NCI-H345 treated with DMSO at 0.1 percent for 48 hours (cell line): ENCODE measurements at regions not wholly inside any gene's neighbourhood (a gene's known extent, or its start where the extent isn't known, plus 50 kb on each side); places are given as distances from the start of the nearest gene placed in this dataset.

Experiments used
- DNase-seq: peaks from one replicate; lab custom pipeline; 2025; ENCODE audit not compliant: unreplicated experiment; lab: John Stamatoyannopoulos, UW

DNA sequence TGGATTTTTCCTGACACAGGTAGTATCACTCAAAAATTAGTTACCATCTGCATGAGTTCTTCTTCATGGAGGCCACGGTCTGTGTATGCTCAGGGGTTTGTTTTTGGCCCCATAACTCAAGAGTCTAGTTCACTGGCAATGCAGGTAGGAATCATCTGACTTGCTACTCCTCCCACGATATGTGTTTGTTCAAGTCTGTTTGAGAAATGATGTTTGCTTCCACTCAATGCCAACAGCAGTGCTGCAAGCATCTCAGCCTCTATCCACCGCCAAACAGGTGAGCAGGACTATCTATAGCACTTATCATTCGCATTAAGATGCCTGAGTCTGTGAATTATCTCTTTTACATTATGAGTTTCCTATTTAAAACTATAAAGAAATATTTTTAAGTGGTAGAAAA, 264.8 kb upstream of the PTGER4 start:
- DNase-seq = no peak

DNA sequence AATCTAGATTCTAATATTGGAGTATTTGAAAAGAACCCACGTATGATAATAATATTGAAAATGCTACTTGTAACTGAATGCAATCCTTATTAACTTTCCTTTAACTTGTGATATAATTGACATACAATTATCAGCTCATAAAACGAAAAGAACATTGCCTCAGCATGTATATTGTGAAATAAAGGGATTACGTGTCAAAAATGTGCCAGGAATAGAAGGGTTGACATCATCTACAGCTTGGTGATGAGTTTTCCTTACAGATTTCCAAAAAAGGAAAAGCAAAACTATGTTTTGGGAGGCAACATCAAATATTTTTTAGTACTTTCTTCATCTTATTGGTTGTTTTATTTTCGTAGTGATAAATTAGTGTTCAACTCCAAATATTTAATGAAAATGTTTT, 266.0 kb upstream of the PTGER4 start:
- DNase-seq = no peak

DNA sequence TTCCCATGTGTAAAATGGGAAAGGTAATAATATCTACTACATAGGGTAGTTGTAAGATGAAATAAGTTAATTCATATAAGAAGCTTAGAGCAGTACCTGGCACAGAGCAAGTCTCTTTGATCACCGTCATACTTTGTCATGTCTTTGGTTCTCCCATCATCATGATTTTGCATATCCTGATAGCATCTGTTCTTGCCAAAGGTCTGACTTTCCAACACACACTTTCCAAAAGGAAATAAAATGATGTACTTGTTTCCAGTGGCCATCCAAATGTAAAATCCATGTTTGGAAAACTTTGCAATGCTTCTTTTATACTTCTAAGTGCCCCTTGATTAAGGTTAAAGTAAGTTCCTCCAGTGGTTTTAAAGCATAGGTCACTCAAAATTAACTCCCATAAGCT, 266.9 kb upstream of the PTGER4 start:
- no peak for DNase-seq

DNA sequence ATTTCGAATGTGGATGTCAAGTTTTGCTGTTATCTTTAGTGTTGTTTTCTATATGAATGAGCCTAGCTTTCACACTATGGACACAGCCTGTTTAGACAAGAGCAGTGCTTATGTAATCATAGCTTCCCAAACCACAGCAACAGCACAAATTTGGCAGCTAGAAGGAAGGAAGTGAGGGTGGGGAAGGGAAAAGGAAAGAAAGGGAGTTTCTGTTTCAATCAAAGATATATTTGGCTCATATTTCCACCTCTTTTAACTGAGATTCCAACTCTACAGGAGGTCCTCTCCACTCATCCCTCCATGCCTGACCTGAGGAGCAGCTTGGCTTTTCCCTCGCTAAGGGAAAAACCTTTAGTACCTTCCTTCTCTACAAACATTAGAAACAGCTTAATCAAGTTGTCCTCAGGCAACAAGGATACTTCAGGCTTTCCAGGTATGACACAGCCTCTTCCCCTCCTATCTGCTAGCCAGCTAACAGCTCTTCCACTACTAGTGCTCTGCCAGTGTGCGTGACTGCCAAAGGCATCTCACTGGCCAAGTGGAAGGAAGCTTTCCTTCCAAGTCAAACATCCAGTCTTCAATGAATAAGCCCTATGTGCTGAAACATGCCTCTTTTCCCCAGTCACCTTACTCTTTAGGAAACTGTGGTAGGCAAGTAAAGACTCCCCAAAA, 268.6 kb upstream of the PTGER4 start:
- no peak for DNase-seq

DNA sequence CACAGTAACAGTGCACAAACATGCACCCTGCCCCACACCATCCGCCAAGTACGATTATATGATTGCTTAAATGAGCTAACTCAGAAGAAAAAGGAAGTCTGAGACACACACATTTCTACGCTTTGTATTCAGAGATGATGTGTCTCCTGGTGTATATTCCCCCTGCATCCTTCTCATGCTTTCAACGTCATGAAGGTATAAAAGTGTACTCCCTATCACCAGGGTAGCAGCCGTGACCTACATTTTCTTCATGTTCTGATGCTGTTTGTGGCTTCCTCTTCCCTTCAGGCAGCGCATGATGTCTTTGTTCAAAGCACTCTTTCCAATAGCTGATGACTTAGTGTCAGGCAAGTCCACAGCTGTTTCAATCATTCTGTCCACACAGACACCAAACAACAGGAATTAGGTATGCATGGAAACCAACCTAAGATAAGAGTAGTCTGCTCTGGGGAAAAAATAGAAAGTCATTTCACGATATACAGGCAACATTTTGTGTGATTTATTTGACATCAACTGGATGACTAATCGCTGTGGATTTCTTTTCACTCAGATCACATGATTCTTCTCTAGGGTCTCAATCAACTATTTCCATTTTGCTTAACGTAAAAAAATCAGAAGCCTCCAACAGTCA, 269.4 kb upstream of the PTGER4 start:
- DNase-seq = no peak

DNA sequence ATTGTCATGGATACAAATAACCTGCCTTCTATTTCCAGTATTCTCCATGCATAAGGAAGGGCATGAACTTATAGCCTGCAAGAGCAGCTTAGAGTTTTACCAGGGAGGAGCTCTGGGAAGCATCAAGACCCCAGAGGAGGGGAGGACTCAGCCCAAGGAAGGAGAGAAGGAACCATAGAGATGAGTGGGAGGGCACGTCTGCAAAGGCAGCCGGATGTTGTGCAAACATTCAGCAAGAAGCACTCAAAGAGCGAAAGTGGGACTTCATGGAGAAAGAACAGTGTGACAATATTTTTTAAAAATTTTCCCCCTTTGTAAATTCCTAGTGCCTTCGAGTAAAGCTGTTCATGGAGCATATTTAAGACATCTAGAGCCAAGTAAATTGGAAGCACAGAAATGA, 270.1 kb upstream of the PTGER4 start:
- DNase-seq = no peak

DNA sequence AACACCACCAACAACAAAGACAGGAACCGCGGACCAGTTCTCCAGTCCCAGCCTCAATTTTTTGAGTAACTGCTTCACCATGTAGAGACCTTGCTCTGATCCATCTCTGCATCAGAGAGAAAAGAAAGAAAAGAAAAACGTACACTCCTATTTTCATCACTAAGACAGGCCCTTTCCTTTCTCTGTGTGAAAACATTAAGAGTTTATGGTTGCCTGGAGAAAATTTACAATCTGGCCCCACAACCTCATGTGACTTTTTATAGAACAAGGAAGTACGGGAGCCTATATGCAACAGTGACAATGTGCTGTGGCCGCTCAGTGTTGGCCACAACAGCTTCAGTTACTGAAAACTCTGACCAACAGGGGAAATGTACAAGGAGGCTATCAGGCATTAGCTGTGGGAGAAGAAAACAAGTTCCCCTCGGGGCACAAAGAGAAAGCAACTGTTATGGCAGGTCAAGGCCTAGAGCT, 272.9 kb upstream of the PTGER4 start:
- DNase-seq = no peak

DNA sequence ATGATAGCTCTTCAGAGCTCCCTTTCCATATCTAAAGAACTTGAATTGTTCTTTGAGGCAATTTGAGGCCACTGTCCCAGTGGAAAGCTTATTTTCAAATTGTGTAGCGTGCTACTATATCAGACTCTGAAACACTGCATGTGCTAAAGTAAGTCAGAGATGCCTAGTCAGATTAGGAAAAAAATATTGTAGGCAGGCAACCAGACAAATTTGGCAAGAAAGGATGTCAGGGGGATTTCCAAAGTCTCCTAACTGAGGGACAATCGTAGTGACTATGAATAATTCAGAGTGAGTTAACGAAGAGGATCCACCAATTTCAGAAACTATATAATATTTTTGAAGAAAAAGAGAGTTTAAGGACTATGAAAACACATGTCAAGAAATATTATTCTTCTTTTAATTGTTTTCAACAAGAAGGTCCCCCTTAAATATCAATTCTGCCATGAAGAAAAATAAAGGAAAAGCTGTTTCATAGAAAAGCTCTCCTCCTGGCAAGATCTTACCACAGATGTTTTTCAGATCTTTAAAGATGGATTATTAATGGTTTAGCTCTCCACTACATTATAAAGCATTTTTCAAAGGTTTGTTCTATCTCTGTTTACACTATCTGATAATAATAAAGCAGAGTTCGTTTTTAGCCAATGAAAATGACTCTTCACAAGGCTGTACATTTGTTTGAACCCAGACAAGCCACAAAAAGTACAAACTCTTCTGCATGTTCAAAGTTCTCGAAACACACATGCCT, 273.5 kb upstream of the PTGER4 start:
- no peak for DNase-seq

DNA sequence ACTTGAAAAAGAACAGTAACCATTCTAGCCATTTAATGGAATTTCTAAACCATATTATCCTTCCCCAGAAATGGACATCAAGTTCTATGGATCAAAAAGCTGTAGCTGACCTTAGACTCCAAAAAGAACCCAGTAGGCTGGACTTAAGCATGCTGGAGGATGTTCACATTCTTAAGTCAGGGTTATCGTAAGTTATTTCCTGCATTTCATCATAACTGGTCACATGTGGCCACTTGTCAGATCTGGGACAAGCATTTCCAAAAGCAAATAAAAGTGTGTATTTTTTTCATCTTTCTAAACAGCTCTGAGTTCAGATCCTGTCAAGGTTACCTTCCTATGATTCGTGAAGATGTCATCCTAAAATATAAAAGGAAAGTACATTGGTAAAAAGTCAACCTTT, 274.5 kb upstream of the PTGER4 start:
- DNase-seq = no peak

DNA sequence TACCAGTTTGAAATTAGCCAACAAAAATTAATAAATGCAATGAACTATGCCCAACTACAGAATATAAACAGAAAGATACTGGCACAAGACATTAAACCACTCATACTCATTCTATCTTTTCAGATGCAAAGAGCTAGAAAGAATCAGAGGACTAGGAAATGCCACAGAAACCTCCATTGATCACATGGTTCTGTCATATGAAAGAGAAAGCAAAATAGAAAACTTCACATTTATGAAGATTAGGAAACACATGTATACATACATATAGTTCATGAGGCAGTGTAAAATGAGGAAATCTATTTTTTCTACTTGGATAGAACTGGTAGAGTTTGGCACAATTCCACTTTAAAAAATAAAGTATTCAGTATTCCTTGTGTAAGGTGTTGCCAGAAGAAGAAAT, 275.1 kb upstream of the PTGER4 start:
- DNase-seq = no peak

DNA sequence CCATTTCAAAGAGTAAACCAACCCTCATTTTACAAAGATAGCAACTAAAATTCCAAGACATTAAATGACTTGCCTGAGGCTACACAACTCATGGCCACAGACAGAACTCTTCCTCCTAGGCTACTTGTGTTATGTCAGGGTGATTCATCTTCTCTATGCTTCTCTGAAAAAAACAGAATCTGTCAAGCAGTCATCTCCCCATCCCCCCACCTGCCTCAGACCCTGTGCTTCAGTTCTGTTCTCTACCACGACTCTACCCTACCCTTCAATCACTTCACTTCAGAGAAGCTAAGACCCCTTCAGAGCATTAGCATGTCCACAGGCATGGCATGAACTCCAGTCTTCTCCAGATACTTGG, 277.7 kb upstream of the PTGER4 start:
- DNase-seq = no peak

DNA sequence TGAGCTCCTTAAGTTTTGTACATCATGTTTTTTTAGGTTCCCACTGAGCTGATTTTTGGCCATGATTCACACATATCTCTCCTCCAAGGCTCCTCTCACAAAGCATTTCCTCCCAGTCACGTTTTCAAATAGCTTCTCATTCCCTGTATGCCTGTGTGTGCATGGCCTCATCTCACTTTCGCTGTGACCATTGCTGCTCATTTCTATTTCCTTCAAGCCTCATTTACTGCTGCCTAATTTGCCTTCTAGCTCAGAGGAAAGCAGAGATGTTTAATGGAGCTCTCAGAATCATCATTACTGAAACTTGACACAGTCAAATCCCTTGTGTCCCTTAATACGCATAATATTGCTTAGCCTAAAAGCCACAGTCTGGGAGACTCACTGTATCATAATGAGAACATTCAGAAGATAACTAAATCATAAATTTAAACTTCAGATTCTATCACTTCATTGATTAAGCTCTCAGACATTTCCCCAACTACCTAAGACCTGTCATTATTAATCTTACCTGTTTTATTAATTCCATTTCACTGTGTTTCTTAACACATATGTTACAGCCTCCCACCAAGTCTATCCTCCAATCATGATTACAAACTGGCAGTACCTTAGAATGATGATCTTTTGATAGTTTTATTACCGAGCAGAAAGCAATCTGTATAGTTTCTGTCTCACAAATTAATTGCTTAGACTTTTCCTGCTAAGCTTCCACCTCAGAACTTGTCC, 278.3 kb upstream of the PTGER4 start:
- DNase-seq = no peak

DNA sequence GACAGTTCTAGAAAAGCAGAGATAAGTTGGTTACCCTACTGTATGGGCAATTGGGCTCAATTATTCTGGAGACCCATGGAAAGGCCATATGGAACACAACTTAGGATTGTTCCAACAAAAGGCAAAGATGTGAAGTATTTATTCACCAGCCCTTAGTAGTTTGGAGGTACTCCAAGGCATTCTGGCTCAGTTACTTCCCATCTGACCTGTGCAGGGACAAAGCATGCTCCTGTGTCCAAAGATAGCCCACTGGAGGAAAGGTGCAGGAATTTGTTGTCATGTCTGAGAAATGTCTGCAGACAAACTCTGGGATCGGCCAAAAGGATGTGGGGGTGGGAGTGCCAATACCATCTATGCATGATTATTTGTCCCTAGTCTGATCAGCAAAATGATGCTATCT, 279.5 kb upstream of the PTGER4 start:
- DNase-seq = no peak

DNA sequence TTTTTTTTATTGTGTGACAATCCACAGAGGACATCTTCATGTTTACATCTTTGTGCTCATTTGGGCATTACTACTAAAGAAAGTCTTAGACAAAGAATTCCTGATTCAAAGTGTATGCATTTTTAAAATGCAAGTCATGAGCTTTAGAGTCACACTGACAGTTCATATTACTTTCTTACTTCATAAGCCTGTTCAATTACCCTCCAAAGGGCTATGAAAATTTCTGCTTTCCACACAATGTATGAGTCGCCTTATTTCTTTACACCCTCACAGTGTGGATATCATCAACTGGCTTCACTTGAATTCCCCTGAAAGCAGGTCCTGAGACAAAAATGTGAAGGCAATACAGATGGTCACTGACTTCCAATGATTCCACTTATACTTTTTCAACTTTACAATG, 280.4 kb upstream of the PTGER4 start:
- no peak for DNase-seq

DNA sequence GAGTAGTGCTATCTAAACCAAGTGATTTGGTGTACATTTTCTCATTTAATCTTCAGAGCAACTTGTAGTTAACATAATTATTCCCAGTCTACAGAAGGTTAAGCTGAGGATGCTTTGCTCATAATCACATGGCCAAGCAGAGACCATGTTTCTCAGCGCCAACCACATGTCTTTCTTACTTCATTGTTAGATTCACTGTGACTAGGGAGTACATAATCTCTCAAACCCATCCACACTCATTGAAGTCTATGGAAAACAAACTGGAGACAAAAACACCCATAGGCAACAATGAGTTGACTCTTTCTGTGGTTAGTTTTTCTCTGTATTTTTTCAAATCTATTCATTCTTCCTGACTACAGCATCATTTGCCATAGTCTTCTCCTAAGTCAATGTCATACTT, 281.7 kb upstream of the PTGER4 start:
- no peak for DNase-seq

DNA sequence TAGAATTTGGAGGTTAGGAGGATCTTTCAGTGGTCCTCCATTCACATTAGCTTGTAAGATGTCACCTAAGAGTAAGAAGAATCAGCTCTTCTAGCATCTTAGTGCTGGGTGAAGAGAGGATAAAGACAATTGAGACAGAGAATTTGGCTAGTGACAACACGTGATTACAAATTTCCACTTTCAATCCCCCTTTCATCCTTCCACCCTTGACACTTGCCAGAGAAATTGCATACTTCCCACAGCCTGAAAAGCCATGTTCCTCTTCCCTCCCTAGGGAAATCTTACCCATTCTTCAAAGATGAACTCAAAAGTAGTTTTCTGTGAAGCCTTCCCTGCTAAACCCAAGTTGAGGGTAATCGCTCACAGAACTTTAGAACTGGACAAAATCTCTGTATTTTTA, 282.6 kb upstream of the PTGER4 start:
- DNase-seq = no peak

DNA sequence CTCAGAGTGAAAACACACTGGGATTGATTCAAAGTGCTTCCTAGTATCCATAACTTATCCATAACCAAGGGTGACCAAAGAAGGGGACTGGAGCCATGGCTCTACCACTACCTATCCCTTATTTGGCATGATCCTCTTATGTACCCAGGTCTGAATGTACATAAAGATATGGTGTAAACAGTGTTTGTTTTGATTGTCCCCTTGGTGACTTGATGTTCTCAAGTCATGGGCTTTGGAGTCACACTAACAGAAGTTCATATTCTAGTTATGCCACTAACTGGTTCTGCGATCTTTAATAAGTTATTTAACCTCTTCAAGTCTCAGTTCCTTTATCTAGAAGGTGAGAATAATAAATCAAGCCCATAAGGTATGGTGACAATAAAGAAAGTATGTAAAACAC, 283.4 kb upstream of the PTGER4 start:
- no peak for DNase-seq

DNA sequence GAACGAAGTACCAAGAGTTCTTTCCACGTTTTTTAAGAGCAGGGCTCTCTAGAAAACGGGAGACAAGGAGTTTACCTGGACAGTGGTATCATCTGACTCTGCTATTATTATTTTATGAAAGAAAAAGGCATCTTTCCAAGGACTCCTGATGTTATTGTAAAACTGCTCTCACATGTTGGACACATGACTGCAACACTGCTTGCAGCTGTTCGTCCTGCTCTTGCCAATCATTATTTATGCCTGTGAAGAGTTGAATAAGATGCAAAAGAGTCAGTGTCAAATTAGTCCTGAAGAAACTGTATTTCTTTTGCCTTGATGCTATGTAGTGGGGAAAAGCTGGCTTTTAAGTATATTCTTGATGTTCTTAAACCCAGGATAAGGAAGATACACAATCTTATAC, 284.5 kb upstream of the PTGER4 start:
- DNase-seq = no peak

DNA sequence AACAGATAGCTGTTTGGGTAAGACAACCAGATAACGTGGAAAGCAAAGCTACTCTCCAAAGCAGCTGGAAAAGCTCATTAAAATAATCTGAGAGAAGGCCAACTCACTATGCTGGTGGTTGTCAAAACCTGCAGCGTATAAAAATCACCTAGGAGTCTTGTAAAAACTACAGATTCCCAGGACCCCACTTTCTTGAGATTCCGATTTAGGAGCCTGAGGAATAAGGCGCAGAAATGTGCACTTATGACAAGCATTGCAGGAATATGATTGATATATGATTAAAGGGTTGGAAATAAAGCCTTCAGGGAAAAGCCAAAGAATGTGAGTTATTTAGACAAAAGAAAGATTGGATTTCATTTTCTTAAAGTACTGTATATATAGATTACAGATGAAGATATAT, 285.0 kb upstream of the PTGER4 start:
- no peak for DNase-seq

DNA sequence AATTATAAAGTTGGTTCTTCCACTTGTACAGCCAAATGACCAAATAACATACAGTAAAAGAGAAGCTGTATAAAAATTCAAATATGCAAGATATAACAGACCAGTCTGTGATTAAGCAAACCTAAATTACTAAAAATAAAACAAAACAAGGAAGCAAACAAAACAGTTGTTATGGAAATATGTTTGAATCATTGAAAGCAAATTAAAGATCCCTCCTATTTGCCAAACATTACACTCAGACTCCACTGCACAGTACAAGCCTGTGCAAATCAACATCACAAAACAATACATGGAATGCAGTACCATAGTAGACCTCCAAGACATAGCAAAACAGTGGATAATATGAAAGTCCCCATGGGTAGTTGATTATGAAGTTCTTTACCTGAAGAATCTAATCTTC, 288.1 kb upstream of the PTGER4 start:
- DNase-seq = no peak

DNA sequence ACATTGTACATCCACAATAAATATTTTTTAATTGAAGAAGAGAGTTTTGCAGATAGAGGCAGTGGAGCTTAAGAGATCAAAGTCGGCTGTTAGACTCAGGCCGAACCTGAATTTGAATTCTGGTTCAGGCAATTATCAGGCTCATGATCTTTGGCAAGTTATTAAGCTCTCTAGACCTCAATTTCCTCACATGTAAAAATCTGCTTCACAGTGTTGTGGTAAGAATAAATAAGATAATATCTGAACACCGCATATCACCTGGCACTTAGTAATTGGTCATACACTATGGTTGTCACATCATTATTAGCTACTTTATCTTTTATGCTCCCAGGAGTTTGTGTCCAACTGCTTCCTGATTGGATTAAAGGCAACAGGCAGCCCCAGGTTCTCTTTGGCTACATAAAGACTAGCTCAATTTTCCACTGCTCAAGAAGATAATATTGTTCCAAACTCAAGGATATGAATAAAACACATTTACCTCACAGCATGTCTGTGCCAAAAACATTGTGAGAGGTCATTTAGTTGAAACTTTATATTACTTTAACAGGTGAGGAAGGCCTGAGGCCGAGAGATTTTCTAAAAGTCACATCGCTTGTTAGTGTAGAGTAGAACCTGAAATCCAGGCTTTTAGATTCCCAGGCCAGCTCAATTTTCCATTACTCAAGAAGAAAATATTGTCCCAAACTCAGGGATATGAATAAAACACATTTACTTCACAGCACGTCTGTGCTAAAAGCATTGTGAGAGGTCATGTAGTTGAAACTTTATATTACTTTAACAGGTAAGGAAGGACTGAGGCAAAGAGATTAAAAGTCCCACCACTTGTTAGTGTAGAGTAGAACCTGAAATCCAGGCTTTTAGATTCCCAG, 289.2 kb upstream of the PTGER4 start:
- no peak for DNase-seq
